ENCODE measurements at regions not wholly inside any gene's neighbourhood (a gene's known extent, or its start where the extent isn't known, plus 50 kb on each side); places are given as distances from the start of the nearest gene placed in this dataset.

DNA sequence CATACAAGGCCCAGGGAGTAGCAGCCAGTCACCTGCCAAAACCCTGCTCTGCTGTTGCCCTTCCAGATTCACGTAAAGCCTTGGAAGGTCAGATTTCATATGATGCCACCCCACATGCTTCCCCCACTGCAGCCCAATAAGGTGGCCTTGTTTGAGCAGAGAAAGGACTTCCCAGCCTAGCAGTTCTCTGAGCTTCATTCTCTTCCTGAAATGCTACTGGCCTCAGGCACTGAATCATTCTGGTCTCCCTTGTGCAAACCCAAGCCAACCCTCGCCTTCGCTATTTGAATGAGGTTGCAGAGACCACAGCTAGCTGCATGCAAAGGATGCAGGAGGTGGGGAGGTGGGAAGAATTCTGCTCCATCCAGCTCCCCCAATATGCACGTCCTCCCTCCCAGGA is 60.3 kb upstream of the PLXNA4 start:
- no peaks in the 10 kb centered on the region for H3K9me3 Mint-ChIP-seq
- no peaks in the 10 kb centered on the region for H3K36me3 Mint-ChIP-seq
- peaks cover 0 to 3% (median 0%) of the 10 kb centered on the region in 5 donors for H3K27me3 Mint-ChIP-seq
- POLR2A ChIA-PET, result no interaction called here
- ATAC-seq (no peak), DNase-seq (no peak)
- H3K4me3 Mint-ChIP-seq, result no peak overlapping the region
- peaks cover 0 to 11% (median 3%) of the 10 kb centered on the region in 4 donors for H3K4me1 Mint-ChIP-seq
- peak overlapping the region in 1 of 10 donors; percentile 17 for H3K27ac Mint-ChIP-seq

DNA sequence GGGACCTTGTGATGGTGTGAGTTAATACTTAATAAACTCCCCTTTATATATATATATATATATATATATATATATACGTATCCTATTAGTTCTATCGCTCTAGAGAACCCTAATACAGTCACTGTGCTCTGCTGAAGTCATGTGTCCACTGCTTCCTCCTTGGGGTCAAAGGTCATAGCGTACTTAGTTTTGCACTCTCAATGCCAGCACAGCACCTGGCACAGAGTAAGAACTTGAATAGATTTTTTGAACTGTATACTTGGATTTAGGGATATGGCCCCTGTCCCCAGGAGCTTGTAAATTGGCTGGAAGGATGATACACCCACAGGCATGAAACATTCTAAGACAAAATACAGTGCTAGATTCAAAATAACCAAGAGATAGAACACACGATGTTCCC is 58.9 kb upstream of the PLXNA4 start:
- no peak for ATAC-seq
- Mint-ChIP-seq H3K27ac (no peak overlapping the region), H3K4me3 (no peak overlapping the region), H3K27me3 (peaks cover 0 to 3% (median 0%) of the 10 kb centered on the region in 5 donors), H3K4me1 (peaks cover 0 to 11% (median 3%) of the 10 kb centered on the region in 4 donors), H3K9me3 (no peaks in the 10 kb centered on the region), H3K36me3 (no peaks in the 10 kb centered on the region)
- POLR2A ChIA-PET, result no interaction called here
- DNase-seq, result no peak

DNA sequence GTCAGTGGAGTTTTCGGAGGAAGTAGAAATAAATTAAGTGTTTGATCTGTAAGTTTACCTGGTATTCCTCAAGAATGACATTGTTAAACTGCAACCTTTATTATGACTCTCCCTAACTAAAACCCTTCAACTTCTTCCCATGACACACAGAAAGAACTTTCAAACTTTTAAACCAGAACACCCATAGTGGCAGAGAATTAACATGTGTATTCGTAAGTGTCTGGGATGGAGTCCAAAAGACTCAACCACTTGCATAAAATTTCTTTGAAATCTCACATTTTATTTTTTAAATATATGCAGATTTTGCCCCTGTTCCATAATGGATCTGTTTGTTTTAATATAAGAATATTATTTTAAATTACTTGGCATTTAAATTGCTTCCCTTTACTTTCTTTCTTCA is 54.6 kb upstream of the PLXNA4 start:
- H3K27ac Mint-ChIP-seq, result no peak overlapping the region
- POLR2A ChIA-PET, result no interaction called here
- no peak overlapping the region for H3K4me3 Mint-ChIP-seq
- no peak for ATAC-seq
- DNase-seq, result no peak
- H3K4me1 Mint-ChIP-seq, result peaks cover 0 to 12% (median 2%) of the 10 kb centered on the region in 4 donors
- H3K36me3 Mint-ChIP-seq, result no peaks in the 10 kb centered on the region
- peaks cover 0 to 10% (median 0%) of the 10 kb centered on the region in 9 donors for H3K9me3 Mint-ChIP-seq
- H3K27me3 Mint-ChIP-seq, result peaks cover 0 to 3% (median 0%) of the 10 kb centered on the region in 5 donors

All from naive thymus-derived CD8-positive, alpha-beta T cell (primary cell).